Astrocyte of the cerebellum (primary cell): ENCODE measurements at regions not wholly inside any gene's neighbourhood (a gene's known extent, or its start where the extent isn't known, plus 50 kb on each side); places are given as distances from the start of the nearest gene placed in this dataset.

ENCODE experiments used
- DNase-seq: peaks from one replicate; pipeline ENCODE4 v3.0.0-alpha.2; 2011; ENCODE audit warnings: low read depth
- H3K4me3 ChIP-seq: 2 replicates; pipeline ENCODE4 v1.5.1; 2011; ENCODE audit warnings: mild to moderate bottlenecking, low read depth, low read length, moderate library complexity
- in situ Hi-C: cut with HindIII; loops from 2 replicates; pipeline ENCODE4 v1.10.0; 2017; ENCODE audit warnings: low sequenced_read_pairs
- TF ChIP-seq, protein P1 (sequence below): IDR thresholded peaks from 2 replicates; pipeline ENCODE4 v1.5.1; 2012; ENCODE audit warnings: low read length, low read depth, moderate library complexity, mild to moderate bottlenecking; ENCODE audit errors: missing control alignments

DNA sequence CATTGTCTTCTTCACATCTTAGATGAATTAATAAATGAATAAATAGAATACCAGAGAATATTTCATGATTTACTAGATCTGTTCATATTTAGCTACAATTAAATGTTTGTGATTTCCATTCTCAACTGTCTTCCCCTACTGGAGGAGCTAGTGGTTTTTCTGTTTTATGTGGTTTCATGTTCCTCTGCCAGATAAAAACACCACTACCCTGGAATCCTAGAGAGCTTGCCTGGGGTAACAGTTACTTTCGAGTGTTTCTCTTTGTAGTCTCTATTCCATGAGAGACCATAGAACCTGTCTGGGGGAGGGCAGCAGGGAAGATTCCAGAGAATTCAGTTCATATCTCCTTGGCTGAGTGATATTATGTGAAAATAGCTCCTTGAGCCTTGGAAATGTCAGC is 349.2 kb downstream of the INSIG2 start:
- peak; percentile 23 for DNase-seq
- in situ Hi-C loops: no loop called here
- H3K4me3 ChIP-seq: no peak overlapping the region
- TF ChIP-seq, protein P1, sequence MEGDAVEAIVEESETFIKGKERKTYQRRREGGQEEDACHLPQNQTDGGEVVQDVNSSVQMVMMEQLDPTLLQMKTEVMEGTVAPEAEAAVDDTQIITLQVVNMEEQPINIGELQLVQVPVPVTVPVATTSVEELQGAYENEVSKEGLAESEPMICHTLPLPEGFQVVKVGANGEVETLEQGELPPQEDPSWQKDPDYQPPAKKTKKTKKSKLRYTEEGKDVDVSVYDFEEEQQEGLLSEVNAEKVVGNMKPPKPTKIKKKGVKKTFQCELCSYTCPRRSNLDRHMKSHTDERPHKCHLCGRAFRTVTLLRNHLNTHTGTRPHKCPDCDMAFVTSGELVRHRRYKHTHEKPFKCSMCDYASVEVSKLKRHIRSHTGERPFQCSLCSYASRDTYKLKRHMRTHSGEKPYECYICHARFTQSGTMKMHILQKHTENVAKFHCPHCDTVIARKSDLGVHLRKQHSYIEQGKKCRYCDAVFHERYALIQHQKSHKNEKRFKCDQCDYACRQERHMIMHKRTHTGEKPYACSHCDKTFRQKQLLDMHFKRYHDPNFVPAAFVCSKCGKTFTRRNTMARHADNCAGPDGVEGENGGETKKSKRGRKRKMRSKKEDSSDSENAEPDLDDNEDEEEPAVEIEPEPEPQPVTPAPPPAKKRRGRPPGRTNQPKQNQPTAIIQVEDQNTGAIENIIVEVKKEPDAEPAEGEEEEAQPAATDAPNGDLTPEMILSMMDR: no peak

DNA sequence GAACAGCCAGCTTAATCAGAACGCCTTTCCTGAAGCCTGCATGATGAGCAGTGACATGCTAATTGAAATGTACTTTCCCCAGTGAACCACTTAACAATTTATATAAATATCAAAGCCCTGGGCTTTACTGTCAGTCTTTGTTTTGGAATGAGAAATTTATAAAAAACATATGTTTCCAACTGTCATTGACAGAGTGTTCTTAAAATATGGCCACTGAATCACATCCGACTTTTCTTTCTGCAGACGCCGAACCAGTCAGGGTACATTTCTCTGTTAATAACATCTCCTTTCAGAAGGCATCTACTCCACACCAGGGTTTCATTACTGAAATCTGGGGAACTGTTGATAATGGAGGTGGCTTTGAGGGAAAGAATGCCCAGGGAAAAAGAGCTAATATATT is 343.7 kb downstream of the INSIG2 start:
- no peak overlapping the region for H3K4me3 ChIP-seq
- in situ Hi-C loops: no loop called here
- TF ChIP-seq, protein P1: no peak
- DNase-seq: no peak

DNA sequence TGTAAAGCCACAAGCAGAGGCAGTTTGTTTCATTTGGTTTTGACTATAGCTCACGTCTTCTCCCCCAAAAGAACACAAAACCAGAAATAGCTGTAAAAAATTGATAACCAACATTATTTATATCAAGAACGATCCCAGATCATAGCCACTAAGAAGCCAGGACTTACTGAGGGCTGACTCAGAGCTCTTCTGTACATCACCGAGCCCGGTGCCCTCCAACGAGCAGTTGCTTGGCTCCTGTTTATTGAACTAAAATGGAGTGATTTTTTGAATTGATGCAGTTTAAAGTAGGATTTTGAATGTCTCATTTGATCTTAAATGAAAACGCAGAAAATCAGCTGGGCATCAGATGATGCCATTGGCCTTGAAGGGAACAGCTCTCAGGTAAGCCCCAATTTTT is 343.3 kb downstream of the INSIG2 start:
- no peak for DNase-seq
- in situ Hi-C loops: no loop called here
- TF ChIP-seq, protein P1: no peak
- no peak overlapping the region for H3K4me3 ChIP-seq

DNA sequence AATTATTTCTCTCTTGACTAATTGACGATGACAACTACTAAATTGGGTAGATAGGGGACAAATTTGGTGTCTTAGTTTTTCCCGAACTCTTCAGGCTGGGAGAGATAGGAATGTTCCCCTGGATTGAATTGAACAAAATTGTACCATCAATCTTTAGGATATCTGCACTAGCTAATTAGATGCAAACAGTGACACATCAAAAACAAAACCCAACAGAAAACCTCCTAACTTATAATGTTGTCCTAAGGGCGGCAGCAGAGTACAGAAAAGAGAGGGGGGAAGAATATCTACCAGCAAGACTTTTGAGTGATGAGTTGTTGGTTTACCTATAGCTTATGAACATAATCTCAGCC is 342.9 kb downstream of the INSIG2 start:
- in situ Hi-C loops: no loop called here
- H3K4me3 ChIP-seq: no peak overlapping the region
- TF ChIP-seq, protein P1: peak; percentile 7
- no peak for DNase-seq

DNA sequence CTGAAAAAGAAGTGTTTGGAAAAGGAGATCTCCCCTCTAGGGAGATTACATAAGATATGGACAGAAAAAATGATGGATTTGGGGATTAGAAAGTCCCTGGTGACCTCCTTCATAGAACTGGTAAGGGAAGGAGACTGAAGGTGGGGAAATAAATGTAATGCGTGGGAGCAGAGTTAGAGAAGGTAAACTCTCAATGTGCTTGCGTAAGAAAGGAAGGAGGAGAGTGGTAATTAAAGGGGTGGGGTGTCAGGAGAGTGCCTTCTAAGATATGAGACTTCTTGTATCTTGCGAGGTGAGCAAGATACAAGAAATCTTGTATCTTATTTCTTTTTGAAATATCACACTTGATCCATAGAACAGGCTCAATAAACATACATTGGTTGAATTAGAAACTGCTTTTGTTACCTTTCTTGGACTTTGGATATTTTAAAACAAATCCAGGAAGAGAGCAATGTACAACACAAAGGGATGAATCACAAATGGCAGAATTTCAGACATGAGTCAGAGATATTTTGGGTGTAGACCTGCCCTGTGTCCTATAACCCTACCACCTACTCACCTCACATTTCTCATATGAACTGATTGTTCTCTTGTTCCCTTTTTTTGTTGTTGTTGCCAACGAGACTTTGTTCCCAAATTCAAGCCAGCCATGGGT is 342.4 kb downstream of the INSIG2 start:
- TF ChIP-seq, protein P1: no peak
- no peak for DNase-seq
- in situ Hi-C loops: no loop called here
- no peak overlapping the region for H3K4me3 ChIP-seq

DNA sequence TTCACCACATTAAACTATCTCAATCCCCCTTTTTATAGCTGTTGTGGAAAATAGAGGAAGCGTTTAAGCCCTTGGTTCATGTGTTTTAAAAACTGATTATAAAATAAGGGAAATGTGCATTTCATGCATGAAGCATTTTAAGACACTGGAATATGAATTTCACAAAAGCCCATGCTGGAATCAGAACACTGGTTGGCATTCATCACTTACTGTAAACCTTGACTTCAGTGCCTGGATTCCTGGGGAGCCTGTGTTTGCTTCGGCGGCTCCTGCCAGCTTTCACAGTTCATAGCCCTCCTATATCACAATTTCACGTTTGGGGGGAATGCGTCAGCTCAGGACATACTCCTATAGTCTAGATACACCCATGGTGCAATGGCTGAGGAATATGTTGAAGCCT is 336.9 kb downstream of the INSIG2 start:
- in situ Hi-C loops: no loop called here
- TF ChIP-seq, protein P1: no peak
- no peak for DNase-seq
- no peak overlapping the region for H3K4me3 ChIP-seq

DNA sequence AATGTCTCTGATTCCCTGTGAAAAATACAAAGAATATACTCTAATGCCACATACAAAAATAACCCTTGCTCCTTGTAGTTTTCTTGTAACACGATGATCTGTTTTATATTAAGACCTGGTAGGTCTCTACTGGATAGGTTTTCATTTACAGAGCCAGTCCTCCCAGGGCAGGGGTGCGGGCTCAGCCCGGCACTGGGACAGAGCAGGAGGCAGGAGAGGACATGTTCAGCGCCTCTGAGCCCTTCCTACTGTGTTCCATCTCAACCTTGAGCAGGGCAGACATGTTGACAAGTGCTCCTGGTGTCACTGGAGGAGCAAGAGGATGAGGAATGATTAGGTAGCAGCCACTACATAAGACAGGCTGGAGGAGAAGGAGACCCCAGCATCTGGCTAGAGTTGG is 335.5 kb downstream of the INSIG2 start:
- TF ChIP-seq, protein P1: no peak
- DNase-seq: no peak
- in situ Hi-C loops: no loop called here
- no peak overlapping the region for H3K4me3 ChIP-seq
